ENCODE measurements at regions not wholly inside any gene's neighbourhood (a gene's known extent, or its start where the extent isn't known, plus 50 kb on each side); places are given as distances from the start of the nearest gene placed in this dataset.

DNA sequence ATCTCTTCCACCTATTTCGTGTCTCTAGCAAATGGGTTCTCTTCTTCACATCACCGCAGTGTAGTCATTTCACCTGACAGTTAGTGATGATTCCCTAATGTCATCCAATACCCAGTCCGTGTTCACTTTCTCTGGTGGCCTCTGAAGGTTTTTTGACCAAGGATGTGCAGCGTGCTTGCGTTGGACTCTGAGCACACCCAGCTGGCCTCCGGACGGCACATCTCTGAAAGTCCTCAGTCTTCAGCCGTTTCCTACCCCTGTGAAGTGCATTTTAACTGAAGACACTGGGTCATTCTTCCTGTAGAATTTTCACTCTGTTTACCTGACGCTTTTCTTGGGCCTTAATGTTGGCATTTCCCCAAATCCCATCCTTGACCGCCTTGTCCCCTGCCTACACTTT lies 98.7 kb downstream of the ERMARD start:
- Histone ChIP-seq H2BK12ac (ENCODE audit: low read length) (no peak overlapping the region), H2AK5ac (ENCODE audit: low read length) (no peak overlapping the region)
- no peak for DNase-seq

DNA sequence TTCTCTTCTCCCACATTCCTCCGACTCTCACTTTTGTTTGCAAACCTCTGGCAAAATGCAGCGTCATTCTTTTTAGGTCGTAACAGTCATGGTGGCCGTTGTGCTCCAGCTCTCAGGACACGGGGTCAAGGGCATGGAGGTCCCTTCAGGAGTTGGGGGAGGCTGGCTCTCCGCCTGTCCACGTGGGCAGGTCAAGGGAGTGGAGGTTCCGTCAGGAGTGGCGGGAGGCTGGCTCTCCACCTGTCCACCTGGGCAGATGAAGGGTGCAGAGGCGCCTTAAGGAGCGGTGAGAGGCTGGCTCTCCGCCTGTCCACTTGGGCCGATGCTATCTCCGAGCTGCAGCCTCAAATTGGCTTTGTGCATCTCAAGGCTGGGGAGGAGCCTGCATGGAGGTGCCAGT lies 98.0 kb downstream of the ERMARD start:
- Histone ChIP-seq H2BK12ac (ENCODE audit: low read length) (no peak overlapping the region), H3K79me2 (ENCODE audit: control insufficient read depth, insufficient read depth, low read length, poor library complexity) (no peaks in the 10 kb centered on the region), H4K12ac (ENCODE audit: low read depth, low read length) (no peak overlapping the region), H2AK5ac (ENCODE audit: low read length) (no peak overlapping the region), H4K91ac (ENCODE audit: low read depth, low read length) (no peak overlapping the region), H3K9ac (ENCODE audit: low read length) (no peak overlapping the region), H3K4me3 (ENCODE audit: low read depth, low read length) (no peak overlapping the region), H3K9me3 (ENCODE audit: insufficient read depth, low read depth, low read length) (peaks cover 13% of the 10 kb centered on the region), H3K27me3 (ENCODE audit: insufficient read depth, low read length) (no peaks in the 10 kb centered on the region), H3K27ac (ENCODE audit: low read depth, low read length) (no peak overlapping the region), H3K36me3 (ENCODE audit: control insufficient read depth in 1 of 2, insufficient read depth in 2 of 2, low read length in 2 of 2) (no peaks in the 10 kb centered on the region), H2BK120ac (ENCODE audit: insufficient read depth, low read length, poor library complexity) (no peak overlapping the region), H2BK5ac (ENCODE audit: low read depth, low read length, poor library complexity) (no peak overlapping the region), H3K4me1 (ENCODE audit: control insufficient read depth in 1 of 2, insufficient read depth in 2 of 2, low read length in 2 of 2) (no peaks in the 10 kb centered on the region), H2AFZ (ENCODE audit: insufficient read depth, low read length, poor library complexity) (no peak overlapping the region), H4K8ac (ENCODE audit: low read depth, low read length) (no peak overlapping the region), H3K79me1 (ENCODE audit: low read length) (no peaks in the 10 kb centered on the region), H3K23ac (ENCODE audit: low read length) (no peak overlapping the region), H3K18ac (ENCODE audit: low read length) (no peak overlapping the region), H3K14ac (ENCODE audit: low read length) (no peak overlapping the region), H3K4me2 (ENCODE audit: low read length) (no peak overlapping the region), H3K4ac (ENCODE audit: low read depth, low read length) (no peak overlapping the region)
- no peak for DNase-seq
- WGBS (ENCODE audit: extremely low coverage, insufficient coverage, insufficient read length): no CpG with 5 or more reads among the region's 14 CpGs

More for the DNA sequence above, 98.7 kb downstream of the ERMARD start:
- no peak overlapping the region for H3K18ac ChIP-seq (ENCODE audit: low read length)
- H2BK5ac ChIP-seq (ENCODE audit: low read depth, low read length, poor library complexity): no peak overlapping the region
- no CpG with 5 or more reads among the region's 10 CpGs for WGBS (ENCODE audit: extremely low coverage, insufficient coverage, insufficient read length)
- no peaks in the 10 kb centered on the region for H3K27me3 ChIP-seq (ENCODE audit: insufficient read depth, low read length)
- peaks cover 13% of the 10 kb centered on the region for H3K9me3 ChIP-seq (ENCODE audit: insufficient read depth, low read depth, low read length)
- no peak overlapping the region for H3K14ac ChIP-seq (ENCODE audit: low read length)
- H2AFZ ChIP-seq (ENCODE audit: insufficient read depth, low read length, poor library complexity): no peak overlapping the region
- H3K4me1 ChIP-seq (ENCODE audit: control insufficient read depth in 1 of 2, insufficient read depth in 2 of 2, low read length in 2 of 2): no peaks in the 10 kb centered on the region
- H3K4me2 ChIP-seq (ENCODE audit: low read length): no peak overlapping the region
- H3K4ac ChIP-seq (ENCODE audit: low read depth, low read length): no peak overlapping the region
- no peak overlapping the region for H4K91ac ChIP-seq (ENCODE audit: low read depth, low read length)
- no peak overlapping the region for H3K27ac ChIP-seq (ENCODE audit: low read depth, low read length)
- no peak overlapping the region for H3K4me3 ChIP-seq (ENCODE audit: low read depth, low read length)
- H3K23ac ChIP-seq (ENCODE audit: low read length): no peak overlapping the region
- H2BK120ac ChIP-seq (ENCODE audit: insufficient read depth, low read length, poor library complexity): no peak overlapping the region
- no peak overlapping the region for H3K9ac ChIP-seq (ENCODE audit: low read length)
- no peak overlapping the region for H4K8ac ChIP-seq (ENCODE audit: low read depth, low read length)
- H4K12ac ChIP-seq (ENCODE audit: low read depth, low read length): no peak overlapping the region
- H3K79me2 ChIP-seq (ENCODE audit: control insufficient read depth, insufficient read depth, low read length, poor library complexity): no peaks in the 10 kb centered on the region
- H3K79me1 ChIP-seq (ENCODE audit: low read length): no peaks in the 10 kb centered on the region
- no peaks in the 10 kb centered on the region for H3K36me3 ChIP-seq (ENCODE audit: control insufficient read depth in 1 of 2, insufficient read depth in 2 of 2, low read length in 2 of 2)

DNA sequence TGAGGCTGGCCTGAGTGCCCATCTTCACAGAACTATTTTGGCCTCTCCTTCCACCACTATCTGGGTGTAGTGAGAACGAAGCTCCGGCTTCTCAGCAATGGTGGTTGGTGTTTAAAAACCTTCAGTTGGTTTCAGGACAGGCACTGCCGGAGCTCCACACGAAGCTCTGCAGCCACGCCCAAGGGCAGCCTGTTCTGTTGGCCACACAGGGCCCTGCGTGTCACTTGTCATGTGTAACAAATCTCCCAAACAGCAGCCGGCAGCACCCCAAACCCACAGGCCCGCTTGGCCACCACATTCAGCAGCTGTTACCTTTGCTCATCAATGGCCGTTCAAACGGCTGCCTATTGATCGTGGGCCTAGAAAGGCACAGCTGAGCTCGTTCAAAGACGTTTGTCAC lies 97.5 kb downstream of the ERMARD start:
- H3K18ac ChIP-seq (ENCODE audit: low read length): no peak overlapping the region
- no peak overlapping the region for H4K8ac ChIP-seq (ENCODE audit: low read depth, low read length)
- H3K14ac ChIP-seq (ENCODE audit: low read length): no peak overlapping the region
- no peak overlapping the region for H3K23ac ChIP-seq (ENCODE audit: low read length)
- H3K27ac ChIP-seq (ENCODE audit: low read depth, low read length): no peak overlapping the region
- no peaks in the 10 kb centered on the region for H3K79me1 ChIP-seq (ENCODE audit: low read length)
- H2AK5ac ChIP-seq (ENCODE audit: low read length): no peak overlapping the region
- no peak overlapping the region for H4K12ac ChIP-seq (ENCODE audit: low read depth, low read length)
- H2BK5ac ChIP-seq (ENCODE audit: low read depth, low read length, poor library complexity): no peak overlapping the region
- H3K9ac ChIP-seq (ENCODE audit: low read length): no peak overlapping the region
- H3K9me3 ChIP-seq (ENCODE audit: insufficient read depth, low read depth, low read length): peaks cover 13% of the 10 kb centered on the region
- H3K4me2 ChIP-seq (ENCODE audit: low read length): no peak overlapping the region
- H2BK120ac ChIP-seq (ENCODE audit: insufficient read depth, low read length, poor library complexity): no peak overlapping the region
- H3K36me3 ChIP-seq (ENCODE audit: control insufficient read depth in 1 of 2, insufficient read depth in 2 of 2, low read length in 2 of 2): no peaks in the 10 kb centered on the region
- whole genome bisulfite sequencing (ENCODE audit: extremely low coverage, insufficient coverage, insufficient read length): no CpG with 5 or more reads among the region's 13 CpGs
- H3K27me3 ChIP-seq (ENCODE audit: insufficient read depth, low read length): no peaks in the 10 kb centered on the region
- no peak overlapping the region for H3K4ac ChIP-seq (ENCODE audit: low read depth, low read length)
- no peaks in the 10 kb centered on the region for H3K4me1 ChIP-seq (ENCODE audit: control insufficient read depth in 1 of 2, insufficient read depth in 2 of 2, low read length in 2 of 2)
- H4K91ac ChIP-seq (ENCODE audit: low read depth, low read length): no peak overlapping the region
- H3K79me2 ChIP-seq (ENCODE audit: control insufficient read depth, insufficient read depth, low read length, poor library complexity): no peaks in the 10 kb centered on the region
- H2BK12ac ChIP-seq (ENCODE audit: low read length): no peak overlapping the region
- no peak overlapping the region for H3K4me3 ChIP-seq (ENCODE audit: low read depth, low read length)
- H2AFZ ChIP-seq (ENCODE audit: insufficient read depth, low read length, poor library complexity): no peak overlapping the region
- DNase-seq: no peak

DNA sequence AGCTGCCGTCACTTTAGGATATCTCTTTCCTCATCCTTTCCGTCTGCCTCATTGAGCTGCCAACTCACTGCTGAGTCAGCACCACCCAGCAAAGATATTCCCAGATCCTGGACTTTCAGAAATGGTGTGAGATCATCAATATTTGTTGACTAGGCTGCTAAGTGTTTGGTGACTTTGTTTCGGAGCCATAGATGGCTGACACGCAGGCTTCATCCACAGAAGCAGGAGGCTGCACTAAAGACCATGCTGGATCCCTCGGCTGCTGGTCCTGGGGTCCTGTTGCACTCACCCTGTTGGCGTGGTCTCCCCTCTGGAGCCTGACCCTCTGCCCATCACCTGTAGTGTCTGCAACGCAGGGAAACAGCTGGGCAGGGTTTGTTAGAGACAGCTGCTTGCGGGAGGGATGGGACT lies 96.5 kb downstream of the ERMARD start:
- Histone ChIP-seq H2BK5ac (ENCODE audit: low read depth, low read length, poor library complexity) (no peak overlapping the region), H2AK5ac (ENCODE audit: low read length) (no peak overlapping the region), H3K4me3 (ENCODE audit: low read depth, low read length) (no peak overlapping the region), H3K27me3 (ENCODE audit: insufficient read depth, low read length) (no peaks in the 10 kb centered on the region), H3K36me3 (ENCODE audit: control insufficient read depth in 1 of 2, insufficient read depth in 2 of 2, low read length in 2 of 2) (no peaks in the 10 kb centered on the region), H4K8ac (ENCODE audit: low read depth, low read length) (no peak overlapping the region), H4K91ac (ENCODE audit: low read depth, low read length) (no peak overlapping the region), H3K4ac (ENCODE audit: low read depth, low read length) (no peak overlapping the region), H3K9ac (ENCODE audit: low read length) (no peak overlapping the region), H3K79me1 (ENCODE audit: low read length) (no peaks in the 10 kb centered on the region), H3K9me3 (ENCODE audit: insufficient read depth, low read depth, low read length) (peaks cover 8% of the 10 kb centered on the region), H2BK120ac (ENCODE audit: insufficient read depth, low read length, poor library complexity) (no peak overlapping the region), H3K18ac (ENCODE audit: low read length) (no peak overlapping the region), H3K4me1 (ENCODE audit: control insufficient read depth in 1 of 2, insufficient read depth in 2 of 2, low read length in 2 of 2) (no peaks in the 10 kb centered on the region), H3K27ac (ENCODE audit: low read depth, low read length) (no peak overlapping the region), H3K23ac (ENCODE audit: low read length) (no peak overlapping the region), H4K12ac (ENCODE audit: low read depth, low read length) (no peak overlapping the region), H3K4me2 (ENCODE audit: low read length) (no peak overlapping the region), H3K79me2 (ENCODE audit: control insufficient read depth, insufficient read depth, low read length, poor library complexity) (no peaks in the 10 kb centered on the region), H2BK12ac (ENCODE audit: low read length) (no peak overlapping the region), H3K14ac (ENCODE audit: low read length) (no peak overlapping the region), H2AFZ (ENCODE audit: insufficient read depth, low read length, poor library complexity) (no peak overlapping the region)
- no peak for DNase-seq
- WGBS (ENCODE audit: extremely low coverage, insufficient coverage, insufficient read length): no CpG with 5 or more reads among the region's 8 CpGs

Data from trophoblast cell (in vitro differentiated cells and primary cell).